HG03565 (cell line): ENCODE measurements at regions not wholly inside any gene's neighbourhood (a gene's known extent, or its start where the extent isn't known, plus 50 kb on each side); places are given as distances from the start of the nearest gene placed in this dataset.
"Not testable (repeated sequence)": the region's sequence is repeated elsewhere in the genome, so short reads cannot be mapped to it uniquely, and the experiment has no call there.

ENCODE experiments used
- ATAC-seq: cut with Tn5 transposase; IDR thresholded peaks from one replicate; pipeline ENCODE4 v1.9.1; 2021; ENCODE audit warnings: mild to moderate bottlenecking, moderate library complexity; ENCODE audit not compliant: unreplicated experiment

DNA sequence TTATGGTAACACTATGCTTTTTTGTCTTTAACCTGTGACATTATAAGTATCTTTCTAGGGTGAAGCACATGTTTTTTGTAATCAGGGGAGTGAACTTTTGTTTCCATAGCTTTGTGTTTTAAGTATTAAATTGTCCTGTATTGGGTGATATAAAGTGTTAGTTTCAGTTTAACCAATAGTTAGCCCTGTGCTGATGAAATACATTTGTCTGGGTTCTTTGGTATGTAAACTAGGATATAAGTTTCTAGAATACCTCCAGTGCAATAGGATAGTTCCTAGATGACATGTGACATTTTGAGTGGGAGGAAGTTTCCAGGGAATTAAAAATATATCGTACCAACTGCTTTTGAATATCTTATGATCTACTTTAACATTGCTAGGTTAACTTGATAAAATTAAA, 611.0 kb upstream of the MARCKS start:
- ATAC-seq, result no peak

DNA sequence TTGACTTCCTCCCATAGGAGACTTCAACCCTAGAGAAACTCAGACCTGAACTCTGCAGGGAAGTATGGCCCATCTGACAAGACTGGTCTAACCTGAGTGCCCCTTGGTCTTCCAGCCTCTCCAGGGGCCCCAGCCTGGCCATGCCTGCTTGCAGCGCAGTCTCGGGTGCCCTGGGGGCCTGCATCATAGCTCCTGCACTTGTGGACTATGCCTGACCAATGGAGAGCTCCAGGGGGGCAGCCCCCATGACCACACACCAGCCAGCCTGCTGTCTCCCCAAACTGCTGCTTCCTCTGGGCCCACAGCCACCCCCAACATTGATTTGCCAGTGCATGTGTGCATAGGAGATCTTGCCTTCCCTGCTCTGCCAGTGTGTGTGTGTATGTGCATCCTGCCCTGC, 608.6 kb upstream of the MARCKS start:
- ATAC-seq, result no peak

DNA sequence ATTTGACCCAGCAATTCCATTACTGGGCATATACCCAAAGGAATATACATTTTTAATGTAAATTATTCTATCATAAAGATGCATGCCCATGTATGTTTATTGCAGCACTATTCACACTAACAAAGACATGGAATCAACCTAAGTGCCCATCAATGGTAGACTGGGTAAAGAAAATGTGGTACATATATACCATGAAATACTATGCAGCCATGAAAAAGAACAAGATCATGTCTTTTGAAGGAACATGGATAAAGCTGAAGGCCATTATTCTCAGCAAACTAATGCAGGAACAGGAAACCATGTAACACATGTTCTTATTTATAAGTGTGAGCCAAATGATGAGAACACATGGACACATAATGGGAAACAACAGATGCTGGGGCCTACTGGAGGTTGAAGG, 603.0 kb upstream of the MARCKS start:
- not testable (repeated sequence) for ATAC-seq

DNA sequence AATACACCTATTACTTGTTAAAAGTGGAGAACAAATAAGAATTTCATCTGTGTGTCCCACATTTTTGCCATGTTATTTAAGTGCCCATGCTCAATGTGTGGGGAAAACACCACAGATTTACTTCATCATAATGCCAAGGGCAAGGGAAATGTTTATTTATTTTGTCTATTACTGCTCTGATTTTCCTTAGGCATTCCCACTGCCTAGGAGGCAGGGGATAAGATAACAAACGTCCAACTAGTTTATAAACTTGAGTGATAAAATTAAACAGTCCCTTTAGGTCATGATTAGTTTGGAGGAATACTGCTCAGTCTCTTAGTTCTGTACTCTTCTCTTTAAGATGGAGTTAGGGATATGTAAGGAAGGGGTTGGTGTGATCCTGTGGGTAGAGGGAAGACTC, 598.4 kb upstream of the MARCKS start:
- no peak for ATAC-seq

DNA sequence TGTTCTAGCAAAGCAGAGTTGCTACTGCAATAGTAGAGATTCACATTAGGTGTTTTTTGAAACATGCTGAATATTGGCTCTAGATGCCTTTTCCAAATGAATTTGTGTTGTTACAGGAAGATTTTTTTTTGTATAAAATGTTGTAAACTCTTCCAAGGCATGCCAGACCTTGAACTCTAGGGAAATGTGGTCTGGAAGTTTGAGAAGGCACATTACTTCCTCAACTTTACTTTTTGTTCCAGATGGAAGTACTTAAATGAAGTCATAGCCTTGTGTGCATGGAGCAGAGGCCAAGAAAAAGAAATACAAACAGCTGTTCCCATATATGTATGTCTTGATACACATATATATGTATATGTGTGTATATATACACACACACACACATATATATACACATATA, 585.7 kb upstream of the MARCKS start:
- ATAC-seq, result no peak

DNA sequence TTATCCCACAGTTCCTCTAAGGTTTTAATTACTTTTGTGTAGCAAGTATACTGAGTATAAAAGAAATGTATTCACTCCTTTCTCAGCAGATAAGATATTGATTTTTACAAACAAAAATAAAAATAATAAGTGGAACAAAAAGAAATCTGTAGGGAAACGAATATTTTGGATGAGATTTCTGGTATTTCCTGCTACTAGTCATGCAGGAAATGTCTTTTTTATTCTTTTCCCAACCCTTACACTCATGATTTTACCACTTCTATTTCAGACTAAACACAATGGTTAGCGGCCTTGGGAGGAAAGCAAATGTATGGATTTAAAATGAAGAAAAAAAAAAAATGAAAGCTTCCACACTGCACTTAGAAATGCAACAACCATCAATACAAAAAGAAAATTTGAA, 580.5 kb upstream of the MARCKS start:
- no peak for ATAC-seq

DNA sequence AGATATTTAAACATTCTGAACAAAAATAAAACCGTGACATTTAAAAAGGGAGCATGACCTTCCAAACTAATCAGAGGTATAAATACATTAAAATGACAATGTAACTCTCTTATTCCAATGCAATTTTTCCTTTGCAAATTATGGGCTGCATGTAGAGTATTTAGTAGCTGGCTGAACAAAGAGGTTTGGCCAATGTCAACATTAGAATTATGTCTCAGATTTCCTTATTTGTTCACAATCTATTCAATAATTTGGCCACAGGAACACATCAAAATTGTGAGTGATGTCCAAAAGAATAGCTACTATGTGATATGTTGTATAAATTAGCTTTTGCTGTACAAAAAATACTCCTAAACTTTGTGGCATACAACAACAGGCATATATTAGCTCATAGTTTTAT, 580.0 kb upstream of the MARCKS start:
- no peak for ATAC-seq

DNA sequence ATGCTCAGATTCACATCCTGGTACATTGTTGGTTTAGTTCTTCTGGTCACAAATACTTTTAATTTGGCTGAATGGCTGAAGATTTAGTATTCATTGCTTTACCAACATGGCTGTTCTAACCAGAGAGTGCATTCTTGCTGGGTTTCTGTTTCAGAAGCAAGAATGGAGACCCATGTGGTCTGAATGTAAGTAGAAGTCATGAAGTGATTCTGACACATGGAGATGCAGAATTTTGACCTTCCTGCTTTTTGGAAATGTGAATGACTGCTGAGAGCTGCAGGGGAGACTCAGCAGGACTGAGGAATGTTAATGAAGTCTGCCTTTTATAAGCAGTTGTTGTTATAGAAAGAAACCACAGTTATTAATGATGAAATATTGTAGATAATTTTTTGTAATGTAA, 576.1 kb upstream of the MARCKS start:
- no peak for ATAC-seq

DNA sequence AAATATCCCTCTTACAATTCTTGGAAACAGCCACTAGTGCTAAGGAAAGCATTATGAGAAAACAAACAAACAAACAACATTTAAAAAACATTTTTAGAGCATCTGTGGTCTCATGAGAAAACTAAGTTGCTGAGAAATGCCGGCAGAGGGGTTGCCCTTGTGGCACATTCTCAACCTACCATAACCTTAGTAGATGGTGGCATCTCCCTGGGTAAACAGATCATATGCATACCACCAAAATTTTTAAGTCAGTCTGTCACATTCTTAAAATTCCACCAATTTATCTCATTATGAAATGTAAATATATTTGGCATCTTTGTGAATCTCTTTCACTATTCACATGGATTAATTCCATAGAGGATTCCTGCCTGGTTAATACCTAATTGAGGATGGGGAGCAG, 575.7 kb upstream of the MARCKS start:
- no peak for ATAC-seq

DNA sequence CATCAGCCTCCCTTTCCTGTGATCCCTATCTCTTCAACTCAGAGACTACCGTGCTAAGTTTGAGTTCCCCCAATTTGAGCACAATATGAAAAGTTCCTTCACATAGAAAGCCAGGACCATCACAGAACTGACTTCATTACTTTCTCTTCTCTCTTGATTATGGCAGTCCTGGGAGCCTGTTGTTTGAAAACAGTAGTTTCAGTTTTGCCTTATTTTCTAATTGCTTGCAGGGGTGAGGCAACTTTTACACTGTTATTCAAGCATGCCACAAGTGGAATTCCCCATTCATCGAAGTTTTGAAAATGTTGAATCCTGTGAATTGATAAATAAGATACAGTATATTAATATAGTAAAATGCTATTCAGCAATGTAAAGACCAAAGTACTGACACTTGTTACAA, 569.7 kb upstream of the MARCKS start:
- ATAC-seq, result peak; percentile 81

DNA sequence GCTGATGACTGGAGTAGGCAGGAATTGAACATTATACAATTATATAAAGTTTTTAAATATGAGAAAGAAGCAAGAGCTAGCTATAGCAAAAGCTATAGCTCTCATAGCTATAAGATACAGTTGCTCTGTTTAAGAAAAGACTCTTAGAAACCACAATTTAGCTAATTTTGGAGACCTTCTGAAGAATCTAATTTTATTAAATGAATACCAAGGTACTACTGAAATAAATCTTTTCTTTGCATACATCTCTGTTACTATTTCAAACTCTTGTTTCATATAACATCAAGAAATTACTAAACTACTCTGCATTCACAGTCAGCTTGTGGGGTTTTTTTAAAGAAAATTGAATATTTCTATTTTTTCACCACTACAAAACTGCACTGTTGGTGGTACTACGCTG, 568.7 kb upstream of the MARCKS start:
- ATAC-seq, result no peak

DNA sequence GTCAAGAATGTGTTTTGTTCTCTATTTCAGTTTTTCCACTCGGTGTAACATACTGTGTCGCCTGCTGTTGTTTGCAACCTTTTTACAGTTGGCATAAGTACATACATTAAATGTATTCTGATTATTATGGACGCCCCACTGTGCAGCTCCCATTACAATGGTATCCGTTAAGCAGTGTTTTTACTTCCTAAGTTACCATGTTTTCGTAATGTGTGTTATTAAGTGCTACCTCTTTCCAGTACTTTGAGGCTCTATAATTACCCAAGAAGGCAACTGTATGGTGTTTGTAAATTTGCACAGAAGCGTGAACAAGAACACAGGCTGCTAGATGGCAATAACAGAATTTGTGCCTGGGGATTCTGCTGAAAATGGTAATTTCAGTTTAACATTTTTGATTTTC, 568.0 kb upstream of the MARCKS start:
- no peak for ATAC-seq

DNA sequence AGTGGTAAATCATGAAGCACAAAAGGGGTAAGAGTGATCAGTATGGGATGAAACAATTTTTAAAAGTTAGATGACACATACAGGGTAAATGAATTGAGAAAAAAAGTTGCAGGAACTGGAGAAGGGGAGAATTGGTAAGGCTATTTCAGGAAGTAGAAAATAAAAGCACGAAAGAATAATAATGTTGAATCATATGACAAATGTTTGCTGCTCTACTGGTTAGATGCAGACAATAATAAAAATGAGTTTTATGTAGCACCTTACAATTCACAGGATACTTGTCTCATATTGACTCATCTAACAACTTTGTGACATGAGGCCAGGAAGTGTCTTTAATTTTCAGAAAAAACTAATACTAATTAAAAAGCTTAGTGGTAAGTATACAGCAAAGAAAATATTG, 566.5 kb upstream of the MARCKS start:
- ATAC-seq, result no peak

DNA sequence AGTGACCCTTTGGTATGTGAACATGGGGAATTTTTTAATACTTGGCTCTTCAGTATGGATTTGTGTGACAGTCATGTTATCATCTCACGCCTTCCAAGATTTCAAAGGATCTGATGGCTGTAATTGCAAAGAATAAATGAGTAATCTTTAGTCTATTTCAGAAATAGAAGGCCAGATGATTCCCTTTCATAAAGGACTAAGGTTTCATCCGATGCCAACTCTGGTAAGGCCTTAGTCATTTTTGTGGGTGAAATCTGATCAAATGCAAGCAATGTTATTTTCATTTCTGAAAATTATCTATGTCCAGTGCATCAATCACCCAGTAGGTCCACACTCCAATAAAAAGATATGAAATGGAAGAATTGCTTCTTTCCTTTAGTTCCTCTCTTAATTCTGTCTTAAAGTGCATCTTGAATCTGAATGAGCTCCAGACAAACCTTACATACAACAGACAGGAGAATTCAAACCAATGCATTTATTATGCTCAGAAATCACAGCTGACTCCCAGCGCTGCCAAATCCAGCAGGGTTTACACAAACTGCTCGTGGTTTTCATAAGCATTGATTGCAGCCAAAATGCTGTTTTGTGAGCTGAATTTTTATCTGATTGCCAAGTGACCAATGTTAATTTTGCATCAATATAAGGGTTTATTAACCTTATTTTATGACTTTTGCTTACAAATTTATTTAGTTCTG, 565.2 kb upstream of the MARCKS start:
- no peak for ATAC-seq

DNA sequence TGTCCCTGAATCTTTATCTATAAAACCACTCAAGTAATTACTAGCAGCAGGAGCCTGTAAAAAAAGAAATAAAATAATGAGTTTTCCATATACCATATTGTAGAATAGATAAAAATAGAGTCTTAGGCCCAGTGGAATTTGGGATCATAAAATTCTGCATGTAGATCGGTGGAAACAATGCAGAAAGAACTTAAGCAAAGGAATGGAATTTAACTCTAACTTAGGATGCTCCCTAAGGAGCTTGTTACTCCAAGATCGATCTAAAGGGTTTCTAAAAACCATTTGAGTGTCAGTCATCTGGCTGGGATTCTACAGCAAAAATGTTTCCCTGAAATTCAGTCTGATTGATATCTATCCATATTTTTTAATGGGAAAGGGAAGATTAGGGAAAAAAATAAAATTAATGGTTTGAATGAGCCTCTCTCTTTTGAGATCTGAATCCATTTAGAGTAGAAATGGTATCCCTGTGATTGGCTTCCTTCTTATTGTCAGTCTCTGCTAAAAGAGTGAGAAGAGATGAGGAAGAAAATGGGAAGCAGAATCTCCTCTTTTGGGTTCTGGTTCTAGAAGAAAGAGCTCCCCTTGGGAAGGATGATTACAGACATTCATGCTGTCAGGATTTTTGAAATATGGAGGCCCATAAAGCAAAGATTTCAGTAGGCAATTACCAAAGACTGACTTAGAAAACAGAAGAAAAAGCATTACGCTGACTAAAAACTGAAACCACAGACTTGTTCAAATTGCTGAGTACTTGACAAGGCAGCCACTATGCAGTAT, 564.3 kb upstream of the MARCKS start:
- peak; percentile 95 for ATAC-seq

DNA sequence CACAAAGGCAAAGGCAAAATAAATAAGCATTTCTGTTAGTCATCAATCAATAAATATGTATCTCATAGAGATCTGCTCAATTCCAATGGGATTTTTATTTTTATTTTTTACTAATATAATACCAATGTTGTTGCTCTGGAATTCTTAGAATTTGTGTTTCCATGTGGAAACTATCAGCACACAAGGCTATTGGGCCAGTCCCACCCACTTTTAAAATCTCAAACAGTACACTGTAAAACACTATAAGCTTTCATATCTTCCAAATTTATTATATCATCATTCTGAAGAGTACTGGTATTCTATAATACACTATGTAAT, 563.8 kb upstream of the MARCKS start:
- ATAC-seq, result peak; percentile 15

DNA sequence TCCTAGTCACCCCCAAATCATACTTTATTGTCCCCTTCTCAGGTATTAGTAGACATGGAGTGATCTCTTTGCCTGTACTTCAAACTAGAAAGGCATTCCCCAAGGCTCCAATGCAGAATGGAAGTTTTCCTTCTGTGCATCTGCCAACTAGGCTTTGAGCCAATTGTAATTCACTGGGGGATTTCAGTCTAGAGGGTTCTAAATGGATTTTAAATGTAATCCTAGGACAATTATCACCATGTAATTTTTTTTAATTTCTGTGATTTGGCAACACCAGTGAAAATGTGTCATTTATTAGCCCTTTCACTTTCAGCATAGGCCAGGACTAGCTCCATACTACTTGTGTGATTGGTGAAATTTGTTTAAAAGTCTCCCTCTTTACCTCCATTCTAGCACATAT, 557.6 kb upstream of the MARCKS start:
- ATAC-seq, result no peak

DNA sequence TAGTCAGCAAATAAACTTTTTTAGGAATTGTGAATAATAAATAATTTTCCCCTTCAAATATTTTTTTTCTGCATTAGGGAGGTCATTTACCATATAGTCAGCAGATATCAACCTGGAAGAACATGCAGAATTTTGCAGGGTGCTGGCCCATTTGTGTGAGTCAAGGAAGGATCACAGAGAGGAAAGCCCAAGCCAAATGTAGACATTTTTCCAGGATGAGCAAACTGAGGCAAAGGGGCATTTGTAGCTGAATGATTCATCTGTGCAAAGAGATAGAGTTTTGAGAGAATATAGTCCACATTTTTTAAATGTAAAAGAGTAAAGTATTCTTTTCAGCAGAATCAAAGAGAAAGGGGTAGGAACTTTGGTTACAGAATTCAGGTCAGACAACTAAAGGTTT, 555.5 kb upstream of the MARCKS start:
- no peak for ATAC-seq

DNA sequence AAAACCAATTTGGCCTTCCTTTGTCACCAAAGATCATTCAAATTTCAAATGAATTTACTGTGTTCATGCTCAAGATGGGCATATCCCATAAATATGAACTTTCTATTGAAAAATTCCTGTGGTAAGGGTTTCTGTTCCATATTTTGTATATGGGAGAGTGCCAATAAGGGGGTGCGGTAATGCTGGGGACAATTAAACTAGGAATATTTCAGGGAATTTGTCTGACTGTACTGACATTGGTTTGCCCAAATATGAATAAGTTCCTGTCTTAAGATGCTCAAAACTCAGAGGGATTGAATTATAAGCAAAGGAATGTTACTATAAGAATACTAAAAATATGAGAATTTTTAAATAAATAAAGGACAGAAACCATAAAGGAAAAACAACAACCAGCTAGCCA, 553.0 kb upstream of the MARCKS start:
- no peak for ATAC-seq

DNA sequence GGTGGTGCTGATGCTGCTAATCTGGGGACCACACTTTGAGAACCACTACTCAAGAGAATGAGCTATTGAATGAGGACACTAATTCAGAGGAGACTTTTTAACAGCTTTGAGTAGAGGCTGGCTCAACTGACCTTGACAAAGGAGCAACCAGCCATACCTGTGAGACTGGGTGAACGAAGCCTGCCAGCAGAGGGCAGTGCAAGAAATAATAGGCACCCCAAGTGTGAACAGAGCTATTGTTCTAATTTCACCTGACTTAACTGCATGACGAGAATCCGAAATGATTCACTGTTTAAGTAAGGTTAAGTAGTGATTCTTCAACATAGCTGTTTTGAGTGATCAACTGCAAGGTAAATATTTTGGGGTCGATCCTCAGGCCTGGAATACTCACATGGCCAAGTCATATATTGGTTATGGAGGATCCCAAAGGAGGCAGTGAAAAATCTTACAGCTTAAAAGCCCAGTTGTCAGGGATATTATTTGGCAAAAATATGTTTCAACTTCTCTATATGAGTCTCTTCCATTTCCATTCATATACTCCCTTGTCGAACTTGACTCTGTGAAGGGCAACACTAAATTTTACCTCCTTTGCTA, 550.5 kb upstream of the MARCKS start:
- peak; percentile 88 for ATAC-seq

DNA sequence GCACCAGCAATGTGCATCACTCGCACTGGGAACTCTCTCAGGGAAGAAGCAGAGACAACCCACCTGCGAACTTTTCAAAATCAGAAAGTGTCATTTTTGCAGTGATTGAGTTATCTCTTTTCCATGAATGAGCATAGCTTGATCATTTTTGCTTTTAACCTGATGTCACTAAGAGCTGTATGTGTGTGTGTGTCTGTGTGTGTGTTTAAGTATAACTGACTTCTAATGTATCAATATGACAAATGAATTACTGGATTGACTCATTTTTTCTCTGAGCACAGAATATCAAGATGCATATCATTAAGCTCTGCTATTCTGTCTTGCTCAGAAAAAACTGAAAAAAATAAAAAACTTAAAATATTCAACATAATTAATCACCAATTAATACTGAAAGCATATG, 548.9 kb upstream of the MARCKS start:
- ATAC-seq, result no peak

DNA sequence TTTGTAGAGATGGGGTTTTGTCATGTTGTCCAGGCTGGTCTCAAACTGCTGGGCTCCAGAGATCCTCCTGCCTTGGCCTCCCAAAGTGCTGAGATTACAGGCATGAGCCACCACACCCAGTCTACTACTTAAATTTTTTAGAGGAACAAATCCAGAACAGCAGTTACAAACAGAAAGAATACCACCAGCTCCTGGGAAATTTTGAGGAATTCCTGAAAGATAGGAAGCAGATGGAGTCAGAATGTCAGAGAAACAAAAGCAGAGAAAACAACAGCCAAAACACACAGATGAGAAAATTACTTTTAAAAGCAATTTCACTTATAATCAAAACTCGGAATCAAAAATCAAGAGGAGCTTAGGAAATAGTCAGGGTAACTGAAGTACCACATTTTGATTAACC, 543.3 kb upstream of the MARCKS start:
- ATAC-seq, result no peak

DNA sequence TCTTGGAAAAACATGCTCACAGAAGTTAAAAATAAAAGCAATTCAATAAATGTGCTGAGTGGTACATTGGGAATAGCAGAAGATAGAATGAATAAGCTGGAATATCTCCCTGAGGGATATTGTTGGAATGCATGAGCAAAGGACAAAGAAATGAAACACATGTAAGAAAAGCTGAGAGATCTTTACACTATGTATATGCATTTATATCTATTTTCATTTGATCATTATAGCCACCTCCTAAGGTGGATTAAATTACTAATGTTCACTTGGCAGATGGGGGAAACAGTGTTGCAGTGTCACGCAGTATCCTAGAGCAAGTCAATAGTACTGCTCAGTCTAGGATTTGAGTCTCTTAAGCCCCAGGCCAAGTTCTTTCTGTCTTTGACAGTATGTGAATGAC, 542.0 kb upstream of the MARCKS start:
- ATAC-seq, result no peak
